PC-9 (cell line): ENCODE measurements at regions not wholly inside any gene's neighbourhood (a gene's known extent, or its start where the extent isn't known, plus 50 kb on each side); places are given as distances from the start of the nearest gene placed in this dataset.
"Not testable (repeated sequence)": the region's sequence is repeated elsewhere in the genome, so short reads cannot be mapped to it uniquely, and the experiment has no call there.

ENCODE experiments used
- BruUV-seq: library from RNA; stranded (reverse); fragments of 400-500 nt; replicated peaks from 2 replicates; lab custom pipeline; 2021; lab: Mats Ljungman, UMichigan
- CTCF ChIA-PET: fragments of 300-600 bp; sonication (Branson Sonifier 250); formaldehyde crosslinking; loops from one replicate; lab custom pipeline; 2022; ENCODE audit warnings: antibody characterized with exemption; lab: Charles Lee
- POLR2A ChIA-PET: fragments of 300-600 bp; sonication (Branson Sonifier 250); formaldehyde crosslinking; loops from one replicate; lab custom pipeline; 2022; ENCODE audit warnings: antibody characterized with exemption; ENCODE audit not compliant: unreplicated experiment; lab: Charles Lee
- DNase-seq, 2 experiments: peaks; one replicate each; pipeline versions ENCODE4 v3.0.0 to v3.0.0-alpha.2; 2015 to 2022; ENCODE audit warnings: mixed read lengths in 1 of 2
- H2AFZ ChIP-seq: fragments of 200-600 bp; sonication (generic); 2 replicates; pipeline ENCODE4 v1.8.1; 2017; ENCODE audit warnings: antibody characterized with exemption
- H3F3A ChIP-seq: fragments of 200-600 bp; sonication (generic); 2 replicates; pipeline ENCODE4 v1.8.1; 2017; ENCODE audit warnings: antibody characterized with exemption, mild to moderate bottlenecking, low read depth; ENCODE audit not compliant: insufficient read depth
- H3K27ac ChIP-seq: fragments of 200-600 bp; sonication (generic); 2 replicates; pipeline ENCODE4 v1.6.1; 2016; ENCODE audit warnings: mixed run types
- H3K27me3 ChIP-seq: fragments of 200-600 bp; sonication (generic); 2 replicates; pipeline ENCODE4 v1.6.1; 2016; ENCODE audit warnings: low read depth, mixed run types; ENCODE audit not compliant: insufficient read depth
- H3K36me3 ChIP-seq: fragments of 200-600 bp; sonication (generic); 2 replicates; pipeline ENCODE4 v1.6.1; 2016; ENCODE audit warnings: low read depth, mixed run types
- H3K4me1 ChIP-seq: fragments of 200-600 bp; sonication (generic); replicated peaks from 2 replicates; pipeline ENCODE4 v1.6.1; 2016; ENCODE audit warnings: mixed run types; ENCODE audit not compliant: insufficient read depth
- H3K4me2 ChIP-seq: fragments of 200-600 bp; sonication (generic); 2 replicates; pipeline ENCODE4 v1.6.1; 2017; ENCODE audit warnings: mixed run types
- H3K4me3 ChIP-seq: fragments of 200-600 bp; sonication (generic); 2 replicates; pipeline ENCODE4 v1.6.1; 2016; ENCODE audit warnings: mixed run types
- H3K79me2 ChIP-seq: fragments of 200-600 bp; sonication (generic); 2 replicates; pipeline ENCODE4 v1.6.1; 2017; ENCODE audit warnings: low read depth, mixed run types
- H3K9me2 ChIP-seq: fragments of 200-600 bp; sonication (generic); 2 replicates; pipeline ENCODE4 v1.8.1; 2017; ENCODE audit warnings: mild to moderate bottlenecking; ENCODE audit not compliant: insufficient read depth
- H3K9me3 ChIP-seq: fragments of 200-600 bp; sonication (generic); 2 replicates; pipeline ENCODE4 v1.8.1; 2016; ENCODE audit warnings: low read depth; ENCODE audit not compliant: insufficient read depth
- H4K20me1 ChIP-seq: fragments of 200-600 bp; sonication (generic); 2 replicates; pipeline ENCODE4 v1.8.1; 2017; ENCODE audit not compliant: insufficient read depth
- EZH2 ChIP-seq: fragments of 200-600 bp; sonication (generic); IDR thresholded peaks from 2 replicates; pipeline ENCODE4 v1.8.0; 2017; ENCODE audit warnings: antibody characterized with exemption, low read depth
- intact Hi-C: fragments of 100-400 bp; cut with micrococcal nuclease; formaldehyde crosslinking; loops from one replicate; pipeline ENCODE4 v1.10.0; 2022; ENCODE audit not compliant: unreplicated experiment
- TF ChIP-seq, protein P1 (sequence below): fragments of 200-600 bp; sonication (generic); conservative IDR thresholded peaks from 2 replicates; pipeline ENCODE4 v1.6.1; 2017; ENCODE audit warnings: mixed run types, antibody characterized with exemption, mild to moderate bottlenecking, moderate library complexity

DNA sequence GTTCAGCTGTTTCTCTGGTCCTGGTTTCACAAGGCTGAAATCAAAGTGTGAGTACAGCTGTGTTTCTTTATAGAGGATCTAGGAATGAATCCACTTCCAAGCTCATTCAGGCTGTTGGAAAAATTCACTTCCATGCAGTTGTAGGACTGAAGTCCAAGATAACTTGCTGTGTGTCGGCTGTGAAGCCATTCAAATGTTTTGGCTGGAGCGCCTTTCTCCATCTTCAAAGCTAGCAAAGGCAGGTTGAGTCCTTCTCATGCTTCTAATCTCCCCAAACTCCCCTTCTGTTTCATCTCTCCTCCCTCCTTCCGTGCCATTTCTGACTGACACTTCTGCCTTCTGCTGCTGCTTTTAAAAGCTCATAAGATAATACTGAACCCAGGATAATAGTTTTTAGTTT, 1195.4 kb upstream of the LRRN3 start:
- Histone ChIP-seq H3K9me2 (no peaks in the 10 kb centered on the region), H3K4me1 (no peaks in the 10 kb centered on the region), H3K9me3 (no peaks in the 10 kb centered on the region), H3F3A (no peaks in the 10 kb centered on the region), H3K36me3 (no peaks in the 10 kb centered on the region), H3K4me2 (no peak overlapping the region), H3K27me3 (no peaks in the 10 kb centered on the region), H2AFZ (0 out of 2 replicates have a peak overlapping the region, but pooled peaks have one; percentile 48), H3K27ac (no peak overlapping the region), H3K79me2 (no peaks in the 10 kb centered on the region), H3K4me3 (no peak overlapping the region), H4K20me1 (no peaks in the 10 kb centered on the region)
- DNase-seq = no peak
- POLR2A ChIA-PET = no interaction called here
- intact Hi-C loops = no loop called here
- TF ChIP-seq EZH2 = no peak
- TF ChIP-seq, protein P1, sequence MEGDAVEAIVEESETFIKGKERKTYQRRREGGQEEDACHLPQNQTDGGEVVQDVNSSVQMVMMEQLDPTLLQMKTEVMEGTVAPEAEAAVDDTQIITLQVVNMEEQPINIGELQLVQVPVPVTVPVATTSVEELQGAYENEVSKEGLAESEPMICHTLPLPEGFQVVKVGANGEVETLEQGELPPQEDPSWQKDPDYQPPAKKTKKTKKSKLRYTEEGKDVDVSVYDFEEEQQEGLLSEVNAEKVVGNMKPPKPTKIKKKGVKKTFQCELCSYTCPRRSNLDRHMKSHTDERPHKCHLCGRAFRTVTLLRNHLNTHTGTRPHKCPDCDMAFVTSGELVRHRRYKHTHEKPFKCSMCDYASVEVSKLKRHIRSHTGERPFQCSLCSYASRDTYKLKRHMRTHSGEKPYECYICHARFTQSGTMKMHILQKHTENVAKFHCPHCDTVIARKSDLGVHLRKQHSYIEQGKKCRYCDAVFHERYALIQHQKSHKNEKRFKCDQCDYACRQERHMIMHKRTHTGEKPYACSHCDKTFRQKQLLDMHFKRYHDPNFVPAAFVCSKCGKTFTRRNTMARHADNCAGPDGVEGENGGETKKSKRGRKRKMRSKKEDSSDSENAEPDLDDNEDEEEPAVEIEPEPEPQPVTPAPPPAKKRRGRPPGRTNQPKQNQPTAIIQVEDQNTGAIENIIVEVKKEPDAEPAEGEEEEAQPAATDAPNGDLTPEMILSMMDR = no peak
- BruUV-seq = no TSS peak
- CTCF ChIA-PET = interaction anchor here (0.6 kb wide), 1 partner anchor 1365 kb away, joined by 3 read pairs; no protein-coding TSS in a partner anchor

DNA sequence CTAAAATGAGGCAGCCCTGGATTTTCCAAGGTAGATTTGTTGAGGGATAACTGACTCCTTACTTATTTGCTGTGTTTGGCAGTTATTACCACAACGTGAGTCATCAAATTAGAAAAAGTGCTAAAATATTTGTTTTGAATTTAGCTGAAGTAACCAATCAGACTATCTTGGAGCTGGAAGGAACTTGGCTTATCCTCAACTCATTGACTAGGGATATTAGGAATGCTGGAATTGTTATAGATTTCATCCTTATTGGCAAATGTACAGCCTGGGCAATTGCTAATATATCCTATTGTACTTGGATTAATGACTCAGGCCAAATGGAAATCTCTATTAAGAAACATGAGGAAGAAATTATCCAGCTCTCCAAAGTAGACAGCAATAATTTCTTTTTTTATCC, 1189.0 kb upstream of the LRRN3 start:
- no peaks in the 10 kb centered on the region for H3K79me2 ChIP-seq
- POLR2A ChIA-PET = no interaction called here
- intact Hi-C loops = no loop called here
- H3K9me3 ChIP-seq = no peaks in the 10 kb centered on the region
- H3F3A ChIP-seq = no peaks in the 10 kb centered on the region
- no peaks in the 10 kb centered on the region for H3K27me3 ChIP-seq
- H3K4me3 ChIP-seq = no peak overlapping the region
- BruUV-seq = no TSS peak
- H2AFZ ChIP-seq = no peak overlapping the region
- no peak for TF ChIP-seq EZH2
- TF ChIP-seq, protein P1 = no peak
- H3K4me1 ChIP-seq = no peaks in the 10 kb centered on the region
- no peak overlapping the region for H3K27ac ChIP-seq
- H3K36me3 ChIP-seq = no peaks in the 10 kb centered on the region
- no peak for DNase-seq
- H3K9me2 ChIP-seq = no peaks in the 10 kb centered on the region
- no peaks in the 10 kb centered on the region for H4K20me1 ChIP-seq
- H3K4me2 ChIP-seq = no peak overlapping the region
- CTCF ChIA-PET = no interaction called here

DNA sequence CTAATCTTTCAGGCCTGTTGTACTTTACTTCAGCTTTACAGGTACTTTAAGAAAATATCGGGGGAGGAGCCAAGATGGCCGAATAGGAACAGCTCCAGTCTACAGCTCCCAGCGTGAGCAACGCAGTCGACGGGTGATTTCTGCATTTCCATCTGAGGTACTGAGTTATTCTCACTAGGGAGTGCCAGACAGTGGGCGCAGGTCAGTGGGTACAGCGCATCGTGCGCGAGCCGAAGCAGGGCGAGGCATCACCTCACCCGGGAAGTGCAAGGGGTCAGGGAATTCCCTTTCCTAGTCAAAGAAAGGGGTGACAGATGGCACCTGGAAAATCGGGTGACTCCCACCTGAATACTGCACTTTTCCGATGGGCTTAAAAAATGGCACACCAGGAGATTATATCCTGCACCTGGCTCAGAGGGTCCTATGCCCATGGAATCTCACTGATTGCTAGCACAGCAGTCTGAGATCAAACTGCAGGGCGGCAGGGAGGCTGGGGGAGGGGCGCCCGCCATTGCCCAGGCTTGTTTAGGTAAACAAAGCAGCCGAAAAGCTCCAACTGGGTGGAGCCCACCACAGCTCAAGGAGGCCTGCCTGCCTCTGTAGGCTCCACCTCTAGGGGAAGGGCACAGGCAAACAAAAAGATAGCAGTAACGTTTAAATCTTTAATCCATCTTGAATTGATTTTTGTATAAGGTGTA, 1185.4 kb upstream of the LRRN3 start:
- H3K36me3 ChIP-seq, H3K9me2 ChIP-seq, H3K9me3 ChIP-seq, H3K79me2 ChIP-seq, H4K20me1 ChIP-seq, H3K27me3 ChIP-seq, H3K27ac ChIP-seq, H3F3A ChIP-seq, intact Hi-C loops, H3K4me1 ChIP-seq, CTCF ChIA-PET, POLR2A ChIA-PET, BruUV-seq: not testable (repeated sequence)
- peak in 1 of 2 experiments; percentile 41 for DNase-seq
- Histone ChIP-seq H2AFZ (peak overlapping the region; percentile 77), H3K4me2 (peak overlapping the region; percentile 58), H3K4me3 (peak overlapping the region; percentile 42; the same call in 1 of the 2 replicates)
